AG20443 (cell line): ENCODE measurements at regions not wholly inside any gene's neighbourhood (a gene's known extent, or its start where the extent isn't known, plus 50 kb on each side); places are given as distances from the start of the nearest gene placed in this dataset.
"Not testable (repeated sequence)": the region's sequence is repeated elsewhere in the genome, so short reads cannot be mapped to it uniquely, and the experiment has no call there.

ENCODE experiments used
- DNase-seq: peaks from one replicate; pipeline ENCODE4 v3.0.0; 2012; ENCODE audit warnings: low spot score, mixed read lengths

- no peak for DNase-seq
Observed at GRCh38 chr14:71240171-71240570, 332.9 kb downstream of the PCNX1 start.

GRCh38 chr14:71240866-71241520 is 333.7 kb downstream of the PCNX1 start:
- DNase-seq = no peak

GRCh38 chr14:71242237-71242748 is 335.0 kb downstream of the PCNX1 start:
- peak; percentile 77 for DNase-seq

GRCh38 chr14:71243697-71244096 is 336.4 kb downstream of the PCNX1 start:
- DNase-seq = peak; percentile 68

GRCh38 chr14:71244341-71244740 is 337.1 kb downstream of the PCNX1 start:
- DNase-seq = peak; percentile 60

GRCh38 chr14:71245659-71246361 is 338.6 kb downstream of the PCNX1 start:
- no peak for DNase-seq

GRCh38 chr14:71246539-71246938 is 339.3 kb downstream of the PCNX1 start:
- no peak for DNase-seq

- DNase-seq = peak; percentile 18
Observed at GRCh38 chr14:71247106-71247505, 339.8 kb downstream of the PCNX1 start.

GRCh38 chr14:71248194-71248593 is 340.9 kb downstream of the PCNX1 start:
- DNase-seq = peak; percentile 37

- DNase-seq = no peak
Observed at GRCh38 chr14:71250347-71250746, 343.1 kb downstream of the PCNX1 start.

- no peak for DNase-seq
Observed at GRCh38 chr14:71250791-71251190, 343.5 kb downstream of the PCNX1 start.

GRCh38 chr14:71254091-71254719 is 346.9 kb downstream of the PCNX1 start:
- DNase-seq = not testable (repeated sequence)

- DNase-seq = no peak
Observed at GRCh38 chr14:71261206-71261605, 353.9 kb downstream of the PCNX1 start.

- DNase-seq = no peak
Observed at GRCh38 chr14:71262441-71262840, 355.2 kb downstream of the PCNX1 start.

GRCh38 chr14:71264260-71264659 is 357.0 kb downstream of the PCNX1 start:
- no peak for DNase-seq

GRCh38 chr14:71267007-71267513 is 359.8 kb downstream of the PCNX1 start:
- DNase-seq = peak; percentile 41

GRCh38 chr14:71267691-71268090 is 360.4 kb downstream of the PCNX1 start:
- DNase-seq = no peak

- no peak for DNase-seq
Observed at GRCh38 chr14:71270111-71270510, 362.9 kb downstream of the PCNX1 start.

- DNase-seq = no peak
Observed at GRCh38 chr14:71271166-71271945, 364.1 kb downstream of the PCNX1 start.

GRCh38 chr14:71273366-71273765 is 366.1 kb downstream of the PCNX1 start:
- DNase-seq = no peak

GRCh38 chr14:71284048-71284447 is 376.8 kb downstream of the PCNX1 start:
- DNase-seq = no peak

GRCh38 chr14:71286126-71286525 is 378.9 kb downstream of the PCNX1 start:
- no peak for DNase-seq
